ENCODE measurements at regions not wholly inside any gene's neighbourhood (a gene's known extent, or its start where the extent isn't known, plus 50 kb on each side); places are given as distances from the start of the nearest gene placed in this dataset.

- Histone ChIP-seq H3K36me3 (ENCODE audit: insufficient read depth) (no peaks in the 10 kb centered on the region), H3K9ac (no peak overlapping the region), H3K27ac (no peak overlapping the region), H2AFZ (ENCODE audit: low read depth) (no peak overlapping the region), H3K4me2 (no peak overlapping the region), H3K27me3 (ENCODE audit: insufficient read depth, low read depth) (no peaks in the 10 kb centered on the region), H4K20me1 (ENCODE audit: insufficient read depth) (no peaks in the 10 kb centered on the region), H3K4me3 (IDR thresholded peaks at IDR 0.05; ENCODE audit: insufficient read depth, low read depth, low read length) (no peak overlapping the region), H3K79me2 (ENCODE audit: insufficient read depth, low read depth) (no peaks in the 10 kb centered on the region), H3K4me1 (ENCODE audit: low read depth, poor library complexity, severe bottlenecking) (no peaks in the 10 kb centered on the region)
- TF ChIP-seq CTCF (conservative IDR thresholded peaks at IDR 0.05; ENCODE audit: low read depth, low read length), result no peak
These were observed 129.3 kb upstream of the SYNCRIP start for GRCh38 chr6:85771925-85772430.

DNA sequence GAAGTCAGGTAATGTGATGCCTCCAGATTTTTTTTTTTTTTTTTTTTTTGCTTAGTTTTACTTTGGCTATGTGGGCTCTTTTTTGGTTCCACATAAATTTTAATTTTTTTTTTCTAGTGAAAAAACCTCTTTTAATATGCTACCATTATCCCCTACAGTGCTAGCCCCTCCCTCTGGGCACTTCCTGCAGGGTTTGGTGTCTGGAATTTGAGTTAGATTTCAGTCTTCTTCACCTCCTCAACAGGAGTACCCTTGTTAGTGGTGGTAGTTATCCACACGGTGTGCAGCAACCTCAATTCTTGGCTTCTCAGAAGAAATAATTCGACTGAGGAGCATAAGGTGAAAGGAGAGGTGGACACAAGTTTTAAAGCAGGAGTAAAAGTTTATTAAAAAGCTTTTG, 128.8 kb upstream of the SYNCRIP start:
- no peaks in the 10 kb centered on the region for H3K79me2 ChIP-seq (ENCODE audit: insufficient read depth, low read depth)
- no peaks in the 10 kb centered on the region for H3K27me3 ChIP-seq (ENCODE audit: insufficient read depth, low read depth)
- H2AFZ ChIP-seq (ENCODE audit: low read depth), result no peak overlapping the region
- H3K27ac ChIP-seq, result no peak overlapping the region
- no peaks in the 10 kb centered on the region for H3K4me1 ChIP-seq (ENCODE audit: low read depth, poor library complexity, severe bottlenecking)
- TF ChIP-seq CTCF (conservative IDR thresholded peaks at IDR 0.05; ENCODE audit: low read depth, low read length), result no peak
- no peaks in the 10 kb centered on the region for H4K20me1 ChIP-seq (ENCODE audit: insufficient read depth)
- H3K4me3 ChIP-seq (IDR thresholded peaks at IDR 0.05; ENCODE audit: insufficient read depth, low read depth, low read length), result no peak overlapping the region
- no peak overlapping the region for H3K9ac ChIP-seq
- H3K36me3 ChIP-seq (ENCODE audit: insufficient read depth), result no peaks in the 10 kb centered on the region
- no peak overlapping the region for H3K4me2 ChIP-seq

DNA sequence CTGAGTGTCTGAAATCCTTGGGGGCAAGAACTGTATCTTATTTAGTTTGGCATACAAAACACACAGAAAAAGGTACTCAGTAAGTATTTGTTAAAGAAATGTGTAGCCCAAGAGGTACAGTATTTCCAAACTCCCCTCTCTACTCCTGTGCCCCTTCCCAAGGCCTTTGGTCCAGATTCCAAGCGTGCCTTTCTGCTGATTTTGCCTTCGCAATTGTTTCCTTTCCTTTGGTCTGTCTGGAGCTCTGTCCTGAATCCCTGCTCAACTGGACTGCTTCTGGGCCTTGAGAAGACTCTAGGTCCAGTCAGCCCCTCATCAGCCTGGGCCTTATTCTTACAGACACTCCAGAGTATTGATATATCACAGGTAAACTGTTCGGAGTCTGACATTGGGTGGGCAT, 122.2 kb upstream of the SYNCRIP start:
- H3K27ac ChIP-seq, result no peak overlapping the region
- no peak for TF ChIP-seq CTCF (conservative IDR thresholded peaks at IDR 0.05; ENCODE audit: low read depth, low read length)
- H2AFZ ChIP-seq (ENCODE audit: low read depth), result no peak overlapping the region
- H3K79me2 ChIP-seq (ENCODE audit: insufficient read depth, low read depth), result no peaks in the 10 kb centered on the region
- no peak overlapping the region for H3K4me3 ChIP-seq (IDR thresholded peaks at IDR 0.05; ENCODE audit: insufficient read depth, low read depth, low read length)
- H3K4me1 ChIP-seq (ENCODE audit: low read depth, poor library complexity, severe bottlenecking), result no peaks in the 10 kb centered on the region
- H4K20me1 ChIP-seq (ENCODE audit: insufficient read depth), result no peaks in the 10 kb centered on the region
- H3K4me2 ChIP-seq, result no peak overlapping the region
- no peak overlapping the region for H3K9ac ChIP-seq
- no peaks in the 10 kb centered on the region for H3K36me3 ChIP-seq (ENCODE audit: insufficient read depth)
- no peaks in the 10 kb centered on the region for H3K27me3 ChIP-seq (ENCODE audit: insufficient read depth, low read depth)

DNA sequence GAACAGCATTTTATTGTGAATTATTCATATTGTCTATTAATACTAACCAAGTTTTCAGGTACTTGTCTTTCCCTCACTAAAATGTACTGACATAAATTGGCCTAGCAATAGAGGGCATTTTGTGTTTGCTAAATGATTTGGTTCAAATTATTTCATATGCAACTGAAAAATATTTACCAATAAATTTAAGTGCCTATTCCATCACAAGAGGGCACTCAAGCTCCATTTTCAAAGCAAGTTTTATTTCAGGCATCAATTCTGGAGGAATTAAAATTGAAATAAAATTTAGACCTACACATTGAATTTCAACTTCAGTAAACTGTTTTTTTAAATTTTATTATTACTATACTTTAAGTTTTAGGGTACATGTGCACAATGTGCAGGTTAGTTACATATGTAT, 114.3 kb upstream of the SYNCRIP start:
- Histone ChIP-seq H3K4me3 (IDR thresholded peaks at IDR 0.05; ENCODE audit: insufficient read depth, low read depth, low read length) (no peak overlapping the region), H3K36me3 (ENCODE audit: insufficient read depth) (no peaks in the 10 kb centered on the region), H4K20me1 (ENCODE audit: insufficient read depth) (no peaks in the 10 kb centered on the region), H3K27ac (no peak overlapping the region), H3K9ac (no peak overlapping the region), H3K4me2 (no peak overlapping the region), H3K79me2 (ENCODE audit: insufficient read depth, low read depth) (no peaks in the 10 kb centered on the region), H2AFZ (ENCODE audit: low read depth) (no peak overlapping the region), H3K27me3 (ENCODE audit: insufficient read depth, low read depth) (no peaks in the 10 kb centered on the region), H3K4me1 (ENCODE audit: low read depth, poor library complexity, severe bottlenecking) (no peaks in the 10 kb centered on the region)
- no peak; the same call in 1 of the 2 replicates for TF ChIP-seq CTCF (conservative IDR thresholded peaks at IDR 0.05; ENCODE audit: low read depth, low read length)

All from KMS-11 (cell line).